ENCODE measurements at regions not wholly inside any gene's neighbourhood (a gene's known extent, or its start where the extent isn't known, plus 50 kb on each side); places are given as distances from the start of the nearest gene placed in this dataset.

DNA sequence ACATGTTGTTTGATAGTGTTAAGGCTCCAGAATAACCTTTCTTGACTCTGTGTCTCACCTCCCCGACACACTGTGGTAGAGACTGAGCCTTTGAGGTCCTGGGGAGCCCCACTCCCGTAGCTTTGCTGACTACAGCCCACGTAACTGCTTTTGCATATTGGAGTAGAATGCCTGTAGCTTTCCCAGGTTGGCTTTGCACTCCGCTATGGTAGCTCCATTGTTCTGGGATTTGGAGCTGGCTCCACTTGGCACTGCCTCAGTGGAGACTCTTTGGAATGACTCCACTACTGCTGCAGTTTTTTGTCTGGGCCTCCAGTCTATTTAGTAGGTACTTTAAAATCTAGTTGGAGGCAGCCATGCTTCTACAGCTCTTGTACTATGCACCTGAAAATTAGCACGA, 56.2 kb upstream of the ANXA1 start:
- no peak overlapping the region for H3K4me3 Mint-ChIP-seq
- TF ChIP-seq, protein P1, sequence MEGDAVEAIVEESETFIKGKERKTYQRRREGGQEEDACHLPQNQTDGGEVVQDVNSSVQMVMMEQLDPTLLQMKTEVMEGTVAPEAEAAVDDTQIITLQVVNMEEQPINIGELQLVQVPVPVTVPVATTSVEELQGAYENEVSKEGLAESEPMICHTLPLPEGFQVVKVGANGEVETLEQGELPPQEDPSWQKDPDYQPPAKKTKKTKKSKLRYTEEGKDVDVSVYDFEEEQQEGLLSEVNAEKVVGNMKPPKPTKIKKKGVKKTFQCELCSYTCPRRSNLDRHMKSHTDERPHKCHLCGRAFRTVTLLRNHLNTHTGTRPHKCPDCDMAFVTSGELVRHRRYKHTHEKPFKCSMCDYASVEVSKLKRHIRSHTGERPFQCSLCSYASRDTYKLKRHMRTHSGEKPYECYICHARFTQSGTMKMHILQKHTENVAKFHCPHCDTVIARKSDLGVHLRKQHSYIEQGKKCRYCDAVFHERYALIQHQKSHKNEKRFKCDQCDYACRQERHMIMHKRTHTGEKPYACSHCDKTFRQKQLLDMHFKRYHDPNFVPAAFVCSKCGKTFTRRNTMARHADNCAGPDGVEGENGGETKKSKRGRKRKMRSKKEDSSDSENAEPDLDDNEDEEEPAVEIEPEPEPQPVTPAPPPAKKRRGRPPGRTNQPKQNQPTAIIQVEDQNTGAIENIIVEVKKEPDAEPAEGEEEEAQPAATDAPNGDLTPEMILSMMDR (IDR thresholded peaks at IDR 0.05; ENCODE audit: unreplicated experiment in 3 of 3) = no peak
- no peak overlapping the region for H3K27ac Mint-ChIP-seq
- no peaks in the 10 kb centered on the region for H3K9me3 Mint-ChIP-seq
- no peaks in the 10 kb centered on the region for H3K36me3 Mint-ChIP-seq (ENCODE audit: low read depth)
- no peaks in the 10 kb centered on the region for H3K4me1 Mint-ChIP-seq
- H3K27me3 Mint-ChIP-seq (ENCODE audit: low read depth) = no peaks in the 10 kb centered on the region

DNA sequence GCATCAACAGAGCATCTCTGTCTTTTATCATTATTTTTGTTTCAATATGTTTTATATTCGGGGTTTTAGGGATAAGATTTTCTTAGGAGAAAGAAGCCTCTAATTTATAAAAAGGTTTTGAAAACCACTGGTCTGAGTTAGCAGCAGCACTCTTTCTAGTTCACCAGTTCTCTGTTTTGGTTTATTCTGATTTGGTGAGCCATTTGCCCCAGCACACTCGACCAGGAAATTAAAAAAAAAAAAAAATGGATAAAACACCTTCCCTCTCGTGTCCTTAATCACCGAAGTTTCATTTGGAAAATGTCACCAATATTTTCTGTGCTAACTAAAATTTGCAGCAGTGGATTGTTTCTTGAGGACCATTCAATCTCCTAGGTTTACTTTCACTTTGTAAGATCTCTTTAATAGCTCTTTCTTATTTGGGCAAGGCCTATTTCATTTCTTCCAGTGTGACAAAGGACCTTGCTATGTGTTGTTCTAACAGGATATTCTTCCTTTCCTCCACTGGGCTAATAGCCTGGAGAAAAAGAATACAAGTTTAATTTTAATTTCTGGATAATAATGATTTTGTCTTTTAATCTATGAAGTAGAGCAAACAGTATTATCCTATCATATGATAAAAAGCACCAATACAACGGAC, 57.8 kb upstream of the ANXA1 start:
- H3K4me1 Mint-ChIP-seq = no peaks in the 10 kb centered on the region
- no peaks in the 10 kb centered on the region for H3K36me3 Mint-ChIP-seq (ENCODE audit: low read depth)
- H3K4me3 Mint-ChIP-seq = no peak overlapping the region
- H3K27ac Mint-ChIP-seq = no peak overlapping the region
- TF ChIP-seq, protein P1 (IDR thresholded peaks at IDR 0.05; ENCODE audit: unreplicated experiment in 3 of 3) = no peak
- H3K27me3 Mint-ChIP-seq (ENCODE audit: low read depth) = no peaks in the 10 kb centered on the region
- no peaks in the 10 kb centered on the region for H3K9me3 Mint-ChIP-seq

DNA sequence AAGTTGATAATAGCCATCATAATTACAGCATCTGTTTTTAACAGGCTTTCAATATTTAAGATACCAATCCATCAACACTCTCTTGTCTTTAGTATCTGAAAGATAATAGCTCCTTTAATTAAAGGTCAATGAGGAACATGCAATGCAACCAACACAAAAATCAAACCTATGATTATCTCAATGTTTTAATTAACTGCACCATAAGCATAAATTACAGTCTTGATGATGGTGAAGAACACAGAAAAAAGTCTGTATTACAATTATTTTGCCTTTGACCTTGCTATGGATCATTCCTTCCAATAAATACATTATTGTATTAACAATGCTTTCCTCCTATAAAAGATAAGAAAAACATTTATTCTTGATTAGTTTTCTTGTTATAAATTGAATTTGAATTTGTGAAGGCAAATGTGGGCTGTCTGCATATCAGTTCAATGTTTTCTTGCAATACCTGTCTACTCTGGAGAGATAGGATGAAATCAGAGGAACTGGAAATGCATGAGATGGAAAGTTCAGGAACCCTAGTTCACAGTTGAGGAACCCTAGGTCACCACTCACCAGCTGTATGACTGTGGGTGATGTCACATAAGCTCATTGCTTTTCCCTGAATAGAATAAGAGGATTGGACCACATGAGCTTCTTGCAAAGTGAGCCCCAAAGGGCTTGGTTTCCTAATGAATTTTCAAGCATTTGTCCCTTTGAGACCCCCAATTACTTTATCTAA, 58.5 kb upstream of the ANXA1 start:
- no peaks in the 10 kb centered on the region for H3K36me3 Mint-ChIP-seq (ENCODE audit: low read depth)
- no peak overlapping the region for H3K27ac Mint-ChIP-seq
- H3K9me3 Mint-ChIP-seq = no peaks in the 10 kb centered on the region
- TF ChIP-seq, protein P1 (IDR thresholded peaks at IDR 0.05; ENCODE audit: unreplicated experiment in 3 of 3) = no peak
- H3K27me3 Mint-ChIP-seq (ENCODE audit: low read depth) = no peaks in the 10 kb centered on the region
- H3K4me3 Mint-ChIP-seq = no peak overlapping the region
- no peaks in the 10 kb centered on the region for H3K4me1 Mint-ChIP-seq

DNA sequence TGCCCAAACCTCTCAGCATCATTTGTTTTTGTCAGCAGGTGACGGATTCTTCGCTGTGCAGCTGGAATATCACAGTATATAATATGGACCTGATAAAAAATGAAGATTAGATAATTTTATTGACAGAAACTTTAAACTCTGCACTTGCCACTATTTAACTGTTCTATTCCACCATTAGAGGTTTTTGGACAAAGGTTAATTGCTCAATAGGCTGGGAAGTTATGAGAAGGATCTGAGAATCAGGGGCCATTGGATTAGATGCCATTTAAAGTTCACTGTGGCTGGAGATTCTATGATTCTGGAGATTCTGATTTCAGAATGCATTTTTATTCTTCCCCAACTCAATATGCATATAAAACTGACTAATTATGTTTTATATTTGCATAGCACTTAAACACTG, 59.8 kb upstream of the ANXA1 start:
- Mint-ChIP-seq H3K4me3 (no peak overlapping the region), H3K36me3 (ENCODE audit: low read depth) (no peaks in the 10 kb centered on the region), H3K27me3 (ENCODE audit: low read depth) (no peaks in the 10 kb centered on the region), H3K27ac (no peak overlapping the region), H3K4me1 (no peaks in the 10 kb centered on the region), H3K9me3 (no peaks in the 10 kb centered on the region)
- TF ChIP-seq, protein P1 (IDR thresholded peaks at IDR 0.05; ENCODE audit: unreplicated experiment in 3 of 3) = no peak

DNA sequence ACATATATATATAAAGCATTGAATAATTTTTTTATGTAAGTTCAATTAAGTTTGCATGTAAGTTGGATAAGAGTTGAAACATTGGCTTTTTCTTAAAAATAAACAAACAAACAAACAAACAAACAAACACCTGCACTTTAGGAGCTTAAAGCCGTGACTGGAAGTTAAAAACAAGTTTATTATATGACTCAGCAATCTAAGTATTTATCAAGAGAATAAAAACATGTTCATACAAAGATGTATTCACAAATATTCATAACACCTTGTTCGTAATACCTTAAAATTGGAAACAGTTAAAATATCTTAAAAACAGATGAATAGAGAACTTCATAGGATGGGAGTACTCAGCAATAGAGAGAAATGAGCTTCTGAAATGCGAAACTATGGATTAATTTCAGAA, 61.5 kb upstream of the ANXA1 start:
- no peaks in the 10 kb centered on the region for H3K27me3 Mint-ChIP-seq (ENCODE audit: low read depth)
- H3K9me3 Mint-ChIP-seq = no peaks in the 10 kb centered on the region
- H3K27ac Mint-ChIP-seq = no peak overlapping the region
- TF ChIP-seq, protein P1 (IDR thresholded peaks at IDR 0.05; ENCODE audit: unreplicated experiment in 3 of 3) = no peak
- no peaks in the 10 kb centered on the region for H3K4me1 Mint-ChIP-seq
- no peak overlapping the region for H3K4me3 Mint-ChIP-seq
- no peaks in the 10 kb centered on the region for H3K36me3 Mint-ChIP-seq (ENCODE audit: low read depth)

Data from nephron (organoid).